Mesenteric fat pad (tissue), 1 donor: ENCODE measurements at regions not wholly inside any gene's neighbourhood (a gene's known extent, or its start where the extent isn't known, plus 50 kb on each side); places are given as distances from the start of the nearest gene placed in this dataset.
A peak's percentile ranks its signal among the peaks of the same experiment; 100 is the strongest.

ENCODE experiments used
- DNase-seq: peaks from one replicate; pipeline ENCODE4 v3.0.0-alpha.2; 2020; ENCODE audit warnings: low spot score
- donor health status: DM: yes; HTN: yes; CAD: no.

DNA sequence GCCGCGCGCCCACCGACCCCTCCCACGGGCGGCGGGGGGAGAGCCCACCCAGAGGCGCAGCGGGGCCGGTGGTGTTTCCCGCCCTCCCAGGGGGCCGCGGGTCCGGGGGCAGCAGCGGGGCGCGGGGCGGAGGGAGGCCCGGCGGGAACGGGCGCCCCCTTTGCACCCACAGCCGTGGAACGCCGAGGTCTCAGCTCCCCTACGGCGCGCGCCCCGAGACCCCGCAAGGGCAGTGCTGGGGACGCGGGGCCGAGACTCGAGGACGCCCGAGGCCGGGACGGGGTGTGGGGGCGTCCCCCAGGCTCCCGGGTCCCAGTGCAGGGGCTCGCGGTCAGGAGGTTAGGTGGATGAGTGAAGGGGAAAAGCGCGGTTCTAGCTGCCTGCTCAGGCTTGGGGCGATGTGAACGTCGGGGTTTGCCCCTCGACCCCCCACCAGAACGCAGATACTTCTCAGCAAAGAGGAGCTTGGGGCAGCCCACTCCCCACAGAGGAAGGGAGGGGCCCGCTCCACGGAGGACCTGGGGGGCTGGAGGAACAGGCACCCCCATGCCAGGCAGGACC lies 65.5 kb upstream of the BHLHE23 start:
- no peak for DNase-seq

DNA sequence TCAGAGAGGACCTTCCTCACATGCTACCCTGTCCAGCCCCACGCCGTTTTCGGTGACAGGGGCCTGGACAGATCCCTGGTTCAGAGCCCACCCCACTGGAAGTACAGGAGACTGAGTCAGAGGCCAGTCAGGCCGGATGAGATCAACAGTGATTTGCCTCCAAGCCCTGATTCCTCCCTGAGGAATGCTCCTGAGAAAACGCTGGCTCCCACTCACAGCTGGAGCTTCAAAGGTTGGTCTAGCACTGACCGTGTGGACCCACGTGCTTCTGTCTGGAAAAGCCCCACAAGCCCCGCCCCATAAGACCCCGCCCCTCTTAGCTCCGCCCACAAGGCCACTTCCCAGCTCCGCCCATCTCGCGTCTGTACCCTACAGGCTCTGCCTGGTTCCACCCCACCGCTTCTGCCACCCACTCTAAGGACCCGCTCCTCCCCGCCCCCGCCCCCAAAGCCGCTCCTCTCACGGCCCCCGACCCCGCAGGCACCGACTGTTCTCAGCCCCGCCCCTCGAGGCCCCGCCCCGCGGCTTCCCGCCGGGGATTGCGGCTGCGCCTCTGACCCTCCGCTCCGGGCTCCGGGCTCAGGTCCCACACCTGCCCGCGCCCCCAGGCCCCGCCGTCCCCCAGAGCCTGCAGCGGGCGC lies 64.9 kb upstream of the BHLHE23 start:
- no peak for DNase-seq

DNA sequence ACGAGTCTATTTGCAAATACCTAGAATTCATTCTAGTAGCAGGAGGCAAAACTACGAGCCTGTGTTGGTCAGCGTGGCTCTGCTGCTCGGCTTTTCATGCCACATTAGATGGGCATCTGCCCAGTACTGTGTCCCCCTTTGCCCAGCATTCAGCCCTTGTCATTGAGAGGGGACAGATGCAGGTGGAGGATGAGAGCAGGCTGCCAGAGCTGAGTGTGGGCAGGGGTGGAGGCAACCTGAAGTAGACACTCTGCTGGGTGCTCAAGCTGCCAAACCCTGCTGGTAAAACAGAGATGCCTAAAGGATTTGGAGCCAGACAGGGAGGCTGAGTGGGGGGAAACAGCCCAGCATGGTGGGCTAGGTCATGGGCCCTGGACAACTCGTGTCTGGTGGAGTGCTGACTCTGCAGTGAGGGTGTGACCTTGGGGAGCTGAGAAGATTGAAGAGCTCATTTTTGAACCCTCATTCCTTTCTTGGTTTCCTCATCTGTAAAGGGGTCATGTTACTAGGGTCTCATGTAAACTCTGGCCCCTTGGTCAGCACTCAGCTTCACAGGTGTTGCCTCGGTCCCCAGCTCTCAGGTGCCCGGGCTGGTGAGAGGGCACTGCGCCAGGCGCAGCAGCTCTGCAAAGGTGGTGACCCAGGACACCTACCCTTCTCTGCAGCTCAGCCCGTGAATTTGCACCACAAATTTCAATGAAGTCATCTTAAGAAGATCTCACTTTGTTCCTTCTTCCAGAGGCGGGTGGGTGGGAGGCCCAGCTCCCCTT lies 64.2 kb upstream of the BHLHE23 start:
- DNase-seq: no peak

- no peak for DNase-seq
These were observed 63.5 kb upstream of the BHLHE23 start for GRCh38 chr20:63070301-63070625.

DNA sequence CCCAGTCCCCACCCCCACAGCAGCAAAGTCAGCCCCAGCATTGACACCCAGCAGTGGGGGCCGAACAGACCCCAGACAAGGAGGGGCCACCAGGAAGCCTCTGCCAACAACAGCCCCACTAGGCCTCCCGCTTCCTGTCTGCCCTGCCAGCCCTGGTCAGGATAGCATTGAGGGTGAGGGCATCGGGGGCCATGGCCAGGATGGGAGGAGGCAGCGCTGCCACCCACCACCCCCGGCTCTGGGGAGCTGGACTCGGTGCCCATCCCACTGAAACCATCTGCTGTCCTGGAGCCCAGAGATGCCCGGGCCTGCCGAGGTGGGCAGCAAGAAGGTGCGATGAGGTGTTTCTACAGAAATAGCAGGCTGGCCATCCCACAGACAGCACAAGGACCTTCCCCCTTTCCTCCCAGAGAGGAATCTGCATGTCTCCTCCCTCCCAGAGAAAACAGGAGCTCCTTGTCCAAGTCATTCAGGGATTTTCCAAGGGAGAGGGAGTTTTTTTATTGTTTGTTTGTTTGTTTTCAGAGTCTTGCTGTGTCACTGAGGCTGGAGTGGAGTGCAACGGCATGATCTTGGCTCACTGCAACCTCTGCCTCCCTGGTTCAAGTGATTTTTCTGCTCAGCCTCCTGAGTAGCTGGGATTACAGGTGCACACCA lies 62.1 kb upstream of the BHLHE23 start:
- no peak for DNase-seq

GRCh38 chr20:63067721-63068560 lies 61.2 kb upstream of the BHLHE23 start:
- no peak for DNase-seq

DNA sequence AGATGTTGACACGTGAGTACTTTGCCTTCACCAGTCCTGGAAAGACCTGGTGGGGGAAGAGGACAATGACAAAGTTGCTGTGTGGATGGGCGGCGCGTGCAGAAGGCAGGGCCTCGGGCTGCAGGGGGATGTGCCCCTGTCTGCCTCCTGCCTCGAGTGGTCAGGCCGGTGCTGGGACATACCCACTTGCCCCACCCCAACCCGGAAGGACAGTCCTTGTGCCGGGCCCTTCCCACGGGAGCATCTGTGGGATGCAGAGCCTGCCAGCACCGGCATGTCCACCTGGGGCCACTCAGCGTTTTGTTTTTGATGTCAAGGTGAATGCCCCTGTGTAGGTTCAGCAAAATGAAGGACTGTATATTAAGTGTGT lies 60.5 kb upstream of the BHLHE23 start:
- no peak for DNase-seq

DNA sequence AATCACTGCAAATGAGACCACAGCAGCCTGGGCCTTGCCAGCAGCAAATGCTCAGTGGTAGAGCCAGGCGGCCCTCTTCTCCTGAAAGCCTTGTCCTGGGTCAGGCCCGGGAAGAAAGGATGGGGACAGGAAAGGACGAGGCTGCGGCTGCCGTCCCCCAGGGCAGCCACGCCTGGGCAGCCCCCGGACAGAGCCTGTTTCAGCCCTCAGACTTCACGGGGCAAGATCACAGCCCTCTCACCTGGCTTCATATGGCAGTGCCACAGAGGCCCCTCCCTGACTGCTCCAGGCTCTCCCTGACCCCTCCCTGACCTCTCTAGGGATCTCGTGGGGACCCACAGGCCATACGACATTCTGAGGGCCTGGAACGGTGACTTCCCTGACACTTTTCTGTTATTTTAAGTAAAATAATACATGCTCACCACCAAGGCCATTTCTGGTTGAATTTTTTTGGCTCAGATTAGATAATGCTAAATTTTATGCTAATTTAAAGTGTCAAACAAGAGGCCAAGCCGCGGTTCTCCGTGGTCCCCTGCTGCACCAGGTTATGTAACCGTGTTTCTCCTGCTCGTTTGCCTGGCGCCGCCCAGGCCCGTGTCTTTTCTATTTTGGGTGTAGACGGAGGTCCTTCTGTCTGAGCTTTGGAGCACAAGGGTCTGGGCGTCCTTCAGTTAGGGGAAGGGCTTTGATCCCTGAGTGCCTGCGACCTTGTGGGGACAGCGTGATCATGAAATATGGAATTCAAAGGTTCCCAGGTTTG lies 59.9 kb upstream of the BHLHE23 start:
- no peak for DNase-seq

DNA sequence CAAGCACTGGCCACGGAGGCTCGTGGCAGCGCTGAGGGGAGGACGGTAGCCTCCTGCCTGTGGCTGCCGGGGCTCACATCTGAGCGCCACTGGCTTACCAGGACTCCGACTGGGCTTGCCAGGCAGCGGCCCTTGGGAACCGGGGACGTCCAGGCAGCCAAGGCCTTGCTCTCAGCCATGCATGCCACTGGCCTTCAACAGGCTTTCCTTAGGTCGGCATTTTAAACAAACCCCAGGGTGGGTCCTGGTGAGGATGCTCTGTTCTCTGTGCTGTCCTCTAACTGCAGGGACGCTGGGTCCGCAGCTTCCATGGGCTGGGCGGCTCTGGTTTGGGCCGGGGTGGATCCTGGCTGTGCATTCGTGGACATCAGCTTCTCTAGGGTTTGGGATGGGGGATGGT lies 59.1 kb upstream of the BHLHE23 start:
- no peak for DNase-seq

DNA sequence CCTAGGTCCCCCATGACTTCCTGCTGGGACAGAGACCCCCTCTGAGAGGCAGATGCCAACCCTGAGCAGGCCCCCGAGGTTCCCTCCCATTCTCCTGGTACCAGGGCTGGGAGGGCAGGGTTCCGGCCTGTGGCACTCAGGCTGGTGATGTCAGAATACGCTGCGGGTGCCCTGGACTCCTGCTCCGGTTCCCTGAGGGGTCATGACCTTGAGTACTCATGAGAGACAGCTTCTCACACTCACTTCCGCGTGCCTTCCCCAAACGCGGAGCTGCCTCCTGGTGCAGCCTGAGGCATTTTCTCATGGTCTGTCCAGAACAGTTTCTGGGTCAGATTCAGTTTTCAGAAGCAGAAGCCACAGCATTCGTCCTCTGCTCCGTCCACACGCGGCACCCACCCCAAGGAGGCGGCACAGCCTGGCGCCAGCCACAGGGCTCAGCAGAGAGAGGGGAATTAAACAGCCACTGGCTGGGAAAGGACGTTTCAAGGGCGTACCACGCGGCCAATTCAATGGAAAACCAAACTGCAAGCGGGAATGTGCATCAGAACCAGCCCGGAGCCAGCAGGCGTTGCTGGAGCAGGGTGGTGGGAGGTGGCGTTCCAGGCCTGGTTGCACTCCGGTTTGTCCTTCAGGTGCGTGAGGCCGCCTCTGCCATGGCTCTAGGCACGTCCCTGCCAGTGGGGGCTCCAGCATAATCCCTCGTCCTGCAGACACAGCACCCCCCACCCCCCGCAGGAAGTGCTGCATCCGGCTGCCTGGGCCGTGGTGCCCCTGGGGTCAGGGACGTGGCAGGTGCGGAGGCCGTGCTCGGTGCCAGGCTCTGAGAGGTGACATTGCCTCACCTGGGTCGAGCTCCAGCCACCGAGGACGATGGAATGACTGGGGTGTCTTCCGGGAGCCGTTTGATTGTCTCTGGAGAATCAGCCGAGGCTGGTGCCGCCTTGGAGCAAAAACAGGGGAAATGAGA lies 58.3 kb upstream of the BHLHE23 start:
- DNase-seq: peak; percentile 88

- DNase-seq: peak; percentile 81
These were observed 57.5 kb upstream of the BHLHE23 start for GRCh38 chr20:63064310-63064709.

- peak; percentile 73 for DNase-seq
These were observed 55.7 kb upstream of the BHLHE23 start for GRCh38 chr20:63062188-63063140.

GRCh38 chr20:63061771-63062100 lies 55.0 kb upstream of the BHLHE23 start:
- DNase-seq: peak; percentile 67

GRCh38 chr20:63061051-63061770 lies 54.4 kb upstream of the BHLHE23 start:
- DNase-seq: peak; percentile 83

DNA sequence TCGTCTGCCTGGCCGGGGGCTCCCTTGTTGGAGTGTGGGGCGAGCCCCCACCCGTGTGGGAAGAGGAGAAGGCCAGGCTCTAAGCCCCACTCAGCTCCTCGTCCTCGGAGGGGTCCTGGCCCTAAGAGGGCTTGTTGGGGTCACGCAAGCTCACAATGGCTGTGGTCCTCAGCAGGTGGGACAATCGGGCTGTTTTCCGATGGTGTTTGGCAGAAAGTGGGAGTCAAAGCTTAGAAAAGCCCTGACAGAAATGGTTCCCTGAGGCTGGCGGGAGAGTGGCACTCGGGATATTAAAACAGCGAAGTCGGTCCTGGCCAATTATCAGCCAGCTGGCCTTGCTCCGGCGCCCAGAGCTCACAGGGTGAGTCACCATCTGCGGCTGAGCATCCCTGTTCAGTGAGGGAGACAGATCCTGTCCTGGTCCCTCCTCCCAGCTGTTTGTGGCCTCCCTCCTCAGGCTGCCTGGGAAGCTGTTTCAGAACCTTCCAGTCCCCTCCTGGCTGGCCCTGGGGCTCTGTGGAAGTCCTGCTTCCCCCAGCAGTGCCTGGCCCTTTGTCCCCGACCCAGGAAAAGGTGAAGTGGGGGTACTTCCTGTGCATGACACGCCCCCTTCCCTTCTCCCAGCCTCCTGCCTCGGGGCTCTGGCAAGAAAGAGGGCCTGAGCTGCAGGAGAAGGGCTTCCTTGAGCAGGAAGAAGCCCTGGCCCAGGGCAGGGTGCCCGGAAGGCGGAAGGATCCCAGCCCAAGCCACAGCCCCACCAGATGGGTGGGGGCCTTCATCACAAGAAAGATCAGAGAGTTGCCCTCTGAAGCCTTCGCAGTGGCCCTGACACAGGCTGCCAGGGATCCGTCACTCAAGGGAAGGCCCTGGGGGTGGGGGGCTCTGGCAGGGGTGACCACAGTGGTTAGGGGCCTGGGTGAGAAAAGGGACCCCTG lies 53.6 kb upstream of the BHLHE23 start:
- DNase-seq: peak; percentile 39

DNA sequence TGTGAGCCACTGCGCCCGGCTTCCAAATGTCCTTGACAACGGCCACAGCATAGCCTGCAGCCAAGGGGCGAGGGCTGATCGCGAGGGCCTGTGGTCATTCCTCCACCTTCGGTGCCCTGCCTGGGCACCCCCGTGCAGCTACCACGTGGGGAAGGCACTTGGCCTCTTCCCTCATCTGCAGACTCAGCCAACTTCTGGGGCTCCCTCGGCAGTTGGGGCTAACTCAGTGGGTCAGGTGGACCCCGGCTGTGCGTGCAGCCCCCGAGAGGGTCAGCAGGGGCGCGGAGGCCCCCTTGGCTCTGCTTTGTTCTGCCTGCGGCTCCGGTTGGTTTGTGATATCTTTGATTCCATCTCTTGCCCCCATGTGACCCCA lies 52.9 kb upstream of the BHLHE23 start:
- peak; percentile 74 for DNase-seq
